Hematopoietic multipotent progenitor cell (in vitro differentiated cells): ENCODE measurements at regions not wholly inside any gene's neighbourhood (a gene's known extent, or its start where the extent isn't known, plus 50 kb on each side); places are given as distances from the start of the nearest gene placed in this dataset. TPM values are rescaled to one million over a fixed set of nuclear protein-coding genes. Genes with fewer than 3 reads are reported as not detected.

Experiments used
- DNase-seq, 3 donors: peaks; one replicate each; pipeline ENCODE4 v3.0.0-alpha.2; 2011 to 2015; ENCODE audit warnings: low read depth in 2 of 3, low spot score in 2 of 3
- small RNA-seq: library from RNA; depleted of rRNA; stranded (forward); fragments of <200 nt; gene quantifications from one replicate; pipeline ENCODE3, GENCODE V24; 2012

DNA sequence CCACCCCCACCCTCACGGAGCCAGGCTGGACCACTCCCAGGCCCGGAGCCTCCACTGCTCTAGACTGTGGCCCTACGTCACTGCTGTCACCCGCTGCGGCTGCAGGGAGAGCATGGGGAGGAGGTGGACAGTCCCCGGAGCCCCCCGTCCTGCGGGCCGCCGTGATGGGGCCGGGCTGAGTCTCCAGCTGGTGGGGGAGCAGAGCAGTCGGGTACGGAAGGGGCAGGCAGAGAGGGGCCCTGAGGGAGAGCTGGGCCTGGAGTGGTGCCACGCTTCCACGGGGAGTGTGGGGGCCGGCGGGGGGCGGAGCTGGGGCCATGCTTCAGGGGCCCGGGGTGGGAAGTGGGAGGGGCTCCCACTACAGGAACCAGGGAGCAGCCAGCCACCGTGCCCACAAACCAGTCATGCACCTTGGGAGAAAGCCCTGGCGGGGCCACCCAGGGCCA, 98.9 kb upstream of the KCNK1 start:
- DNase-seq, result no peak

- DNase-seq, result no peak
Observed at GRCh38 chr1:233516732-233517131, 97.2 kb upstream of the KCNK1 start.

DNA sequence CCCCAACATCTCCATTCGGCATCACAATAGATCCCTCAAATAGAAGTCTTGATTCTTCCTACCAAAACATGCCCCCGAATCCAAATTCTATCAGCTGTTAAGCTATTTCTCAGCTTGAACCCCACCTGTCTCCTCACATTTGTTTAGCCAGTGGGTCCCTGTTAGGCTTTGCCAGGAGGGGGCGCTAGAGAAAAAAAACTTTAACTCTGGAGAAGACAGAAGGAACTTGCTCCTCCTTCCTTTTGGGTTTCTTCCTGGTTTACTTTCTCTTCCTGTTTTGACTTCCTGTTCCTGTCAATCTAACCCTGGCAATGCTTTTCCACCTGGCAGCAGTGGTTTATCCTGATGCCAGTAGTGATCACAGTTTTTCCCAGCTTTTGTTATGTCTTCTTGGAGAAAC, 95.6 kb upstream of the KCNK1 start:
- DNase-seq, result peak in 1 of 3 donors; percentile 7

DNA sequence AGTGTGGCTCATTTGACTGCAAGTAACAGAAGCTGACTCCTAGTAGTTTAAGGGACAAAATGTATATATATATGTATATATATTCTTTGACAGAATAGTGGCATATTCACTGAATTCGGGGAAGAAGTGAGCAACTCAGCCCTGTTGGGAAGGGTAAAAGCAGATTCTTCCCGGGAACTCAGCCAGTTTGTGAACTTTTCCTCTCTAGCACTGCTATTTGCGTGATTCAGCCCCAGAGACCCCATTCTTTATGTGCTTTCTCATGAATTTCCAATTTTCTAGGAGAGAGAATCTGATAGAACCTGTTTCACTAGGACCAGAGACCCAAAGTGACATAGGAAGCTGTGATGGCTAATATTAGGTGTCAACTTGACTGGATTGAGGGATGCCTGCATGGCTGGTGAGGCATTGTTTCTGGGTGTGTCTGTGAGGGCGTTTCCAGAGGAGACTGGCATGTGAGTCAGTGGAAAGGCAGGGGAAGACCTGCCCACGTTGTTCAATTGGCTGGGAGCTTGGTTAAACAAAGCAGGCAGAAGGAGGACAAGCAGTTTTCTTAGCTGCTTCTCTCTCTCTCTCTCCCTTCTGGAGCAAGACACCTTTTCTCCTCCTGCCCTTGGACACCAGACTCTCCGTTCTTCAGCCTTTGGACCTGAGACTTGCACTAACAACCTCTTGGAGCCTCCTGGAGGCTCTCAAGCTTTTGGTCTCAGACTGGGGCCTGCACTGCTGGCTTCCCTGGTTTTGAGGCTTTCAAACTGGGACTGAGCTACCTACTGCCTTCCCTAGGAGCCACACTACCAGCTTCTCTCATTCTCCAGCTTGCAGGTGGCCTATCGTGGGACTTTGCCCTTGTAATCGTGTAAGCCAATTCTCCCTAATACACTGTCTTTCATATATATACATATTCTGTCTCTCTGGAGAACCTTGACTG, 93.4 kb upstream of the KCNK1 start:
- DNase-seq, result no peak

DNA sequence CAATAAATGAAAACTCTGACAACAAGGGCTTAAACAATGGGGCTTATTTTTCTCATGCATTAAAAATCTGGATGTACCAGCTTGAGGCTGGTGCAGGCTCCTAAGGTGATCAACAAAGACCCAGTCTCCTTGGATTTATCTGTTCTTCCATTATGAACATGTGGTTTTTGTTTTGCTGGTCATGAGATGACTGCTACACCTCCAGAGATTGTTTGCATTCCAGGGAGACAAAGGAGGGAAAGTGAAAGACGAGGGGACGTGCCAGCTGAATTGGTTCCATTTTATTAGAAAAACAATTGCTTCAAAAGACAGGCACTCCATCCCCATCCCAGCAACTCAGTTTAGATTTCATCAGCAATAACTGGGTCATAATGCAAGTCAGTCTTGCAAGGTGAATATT, 90.9 kb upstream of the KCNK1 start:
- no peak for DNase-seq

DNA sequence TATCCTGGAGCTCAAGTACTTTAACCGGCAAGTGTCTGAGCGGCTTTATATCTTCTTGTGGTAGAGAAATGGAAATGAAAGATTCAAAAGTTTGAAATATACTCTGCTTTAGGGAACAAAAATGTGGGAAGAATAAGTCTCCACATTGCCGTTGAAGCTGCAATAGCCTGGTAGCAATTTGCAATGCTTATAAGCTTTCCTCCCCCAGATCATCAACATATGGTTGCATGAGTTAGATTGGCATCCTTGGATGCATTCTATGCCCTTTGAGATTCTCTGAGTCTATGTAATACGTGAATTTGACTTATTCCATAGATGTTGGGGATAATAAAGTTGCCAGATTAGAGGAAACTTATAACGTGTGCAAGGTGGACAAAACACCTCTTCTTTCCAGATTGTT, 86.1 kb upstream of the KCNK1 start:
- no peak for DNase-seq

- DNase-seq, result no peak
Observed at GRCh38 chr1:233530665-233531386, 83.1 kb upstream of the KCNK1 start.

- no peak for DNase-seq
Observed at GRCh38 chr1:233540816-233541215, 73.1 kb upstream of the KCNK1 start.

DNA sequence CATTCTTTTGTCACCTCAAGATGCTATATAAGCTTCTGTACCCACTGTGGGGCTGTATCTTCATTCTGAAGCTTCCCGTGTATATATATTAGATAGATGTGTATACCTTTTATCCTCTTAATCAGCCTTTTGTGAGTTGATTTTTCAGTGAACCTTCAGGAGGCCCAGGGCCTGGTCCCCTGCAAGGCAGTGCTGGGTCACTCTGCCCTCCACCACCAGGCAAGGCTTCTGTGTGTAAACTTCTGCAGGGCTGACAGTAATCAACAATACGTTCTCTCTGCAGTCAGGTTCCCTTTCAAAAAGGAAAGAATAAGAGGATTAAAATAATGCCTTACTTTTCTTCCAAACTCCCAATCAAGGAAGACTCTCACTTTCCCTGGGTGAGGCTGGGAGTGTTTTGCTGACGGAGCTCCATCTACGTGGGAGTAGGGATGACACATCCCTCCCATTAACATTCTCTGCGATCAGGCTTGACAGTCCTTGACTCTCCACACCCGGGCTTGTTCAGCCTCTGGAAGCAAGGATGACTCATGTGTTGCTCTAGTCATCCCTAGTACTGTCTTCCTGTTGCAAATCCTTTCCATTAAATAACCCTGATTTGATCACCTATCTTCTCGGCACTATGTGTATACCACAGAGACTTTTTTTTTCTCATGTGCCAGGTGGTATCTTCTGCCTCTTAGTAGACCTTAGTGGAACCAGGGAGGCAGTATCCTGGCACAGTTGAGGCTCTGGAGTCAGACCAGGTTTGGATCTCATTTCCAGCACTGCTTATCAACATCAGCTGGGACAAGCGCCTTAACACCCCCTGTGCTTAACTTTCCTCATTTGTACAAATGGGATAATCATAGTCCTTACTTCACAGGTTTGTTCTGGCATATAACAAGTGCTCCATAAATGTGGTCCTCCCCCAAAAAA, 70.3 kb upstream of the KCNK1 start:
- no peak for DNase-seq

DNA sequence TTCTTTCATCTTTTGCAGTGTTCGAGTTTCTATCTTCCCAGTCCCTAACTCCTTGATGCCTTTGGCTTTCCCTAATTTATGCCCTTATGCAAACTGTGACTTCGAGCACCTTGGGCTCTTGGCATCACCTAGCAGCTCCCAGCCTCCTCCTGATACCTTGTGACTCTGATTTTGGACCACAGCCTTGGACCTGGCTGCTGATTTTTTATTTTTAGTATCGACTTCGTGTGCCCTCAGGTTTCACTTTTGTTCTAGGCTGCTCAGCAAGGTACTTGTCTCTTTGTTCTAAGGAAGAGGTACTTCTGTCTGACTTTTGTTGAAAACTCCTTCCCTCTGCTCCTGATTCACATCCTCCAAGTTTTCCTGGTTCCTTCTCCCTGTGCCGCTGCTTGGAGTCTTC, 69.6 kb upstream of the KCNK1 start:
- DNase-seq, result no peak

- no peak for DNase-seq
Observed at GRCh38 chr1:233547726-233548125, 66.2 kb upstream of the KCNK1 start.

GRCh38 chr1:233549404-233549803, 64.5 kb upstream of the KCNK1 start:
- no peak for DNase-seq

GRCh38 chr1:233549917-233550316, 64.0 kb upstream of the KCNK1 start:
- DNase-seq, result no peak

DNA sequence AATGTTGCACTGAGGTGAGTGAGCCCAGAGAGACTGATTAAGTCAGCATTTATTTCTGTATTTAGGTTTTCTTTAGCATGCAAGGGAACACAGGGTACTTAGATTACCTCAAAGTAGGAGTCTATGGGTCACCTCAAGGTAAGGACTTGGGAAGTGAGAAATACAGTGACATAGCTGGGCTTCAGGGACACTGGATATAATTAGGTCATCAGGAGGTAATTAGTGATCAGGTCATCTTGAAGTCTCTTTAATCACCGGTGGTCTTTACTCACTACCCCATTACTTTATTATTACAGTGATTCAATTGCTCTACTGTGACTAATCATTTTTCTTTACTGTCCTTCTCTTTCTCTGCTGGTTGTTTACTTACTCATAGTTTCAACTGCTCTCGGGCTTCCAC, 59.9 kb upstream of the KCNK1 start:
- no peak for DNase-seq

DNA sequence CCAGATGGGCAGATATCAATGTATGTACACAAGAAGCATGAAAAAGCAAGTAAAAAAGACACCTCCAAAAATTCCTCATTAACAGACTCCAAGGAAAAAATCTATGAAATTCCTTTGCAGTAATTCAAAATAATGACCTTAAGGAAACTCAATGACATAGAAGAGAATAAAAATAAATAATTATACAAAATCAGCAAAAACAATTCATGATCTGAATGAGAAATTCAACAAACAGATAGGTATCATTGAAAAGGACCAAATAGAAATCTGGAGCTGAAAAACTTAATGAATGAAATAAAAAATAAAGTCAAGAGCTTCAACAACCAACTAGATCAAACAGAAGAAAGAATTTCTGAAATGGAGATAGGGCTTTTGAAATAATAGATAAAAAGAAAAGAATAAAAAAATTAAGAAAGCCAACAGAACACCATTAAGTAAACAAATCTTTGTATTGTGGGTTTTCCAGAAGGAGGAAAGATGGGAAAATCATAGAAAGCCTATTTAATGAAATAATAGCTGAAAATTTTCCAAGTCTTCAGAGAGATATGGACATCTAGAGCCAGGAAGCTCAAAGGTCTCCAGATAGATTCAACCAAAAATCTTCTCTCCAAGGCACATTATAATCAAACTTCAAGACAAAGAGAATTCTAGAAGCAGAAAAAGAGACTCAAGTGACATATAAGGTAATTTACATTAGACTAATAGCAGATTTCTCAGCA, 52.0 kb upstream of the KCNK1 start:
- DNase-seq, result no peak

Small RNA genes lying in the stretch of these regions (small RNA-seq; reads per million reads assigned to genes)
- not detected for gene RNU4-77P
